ENCODE measurements at regions not wholly inside any gene's neighbourhood (a gene's known extent, or its start where the extent isn't known, plus 50 kb on each side); places are given as distances from the start of the nearest gene placed in this dataset.
A peak's percentile ranks its signal among the peaks of the same experiment; 100 is the strongest.

DNA sequence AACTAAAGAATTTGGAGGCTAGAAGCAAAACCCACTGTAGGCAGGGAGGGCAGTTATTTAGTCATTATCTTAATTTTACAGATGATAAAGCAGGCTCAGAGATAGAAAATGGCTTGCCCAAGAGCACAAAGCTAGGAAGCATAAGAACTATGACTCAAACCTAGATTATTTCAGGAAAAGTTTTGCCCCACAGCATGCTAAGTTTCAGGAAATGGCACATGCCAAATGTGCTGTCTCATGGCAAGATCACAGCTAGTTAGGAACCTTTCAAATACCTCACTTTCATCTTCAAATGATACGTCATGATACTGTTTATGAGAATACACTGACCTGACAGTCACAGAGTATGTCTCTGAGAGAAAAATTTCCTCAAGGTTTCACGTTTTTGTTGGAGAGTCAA lies 78.5 kb upstream of the SPANXC start:
- H3K4me1 ChIP-seq (ENCODE audit: control insufficient read depth, extremely low read depth, insufficient read depth, low read length) = no peaks in the 10 kb centered on the region
- H3K4me3 ChIP-seq (replicated peaks in 1 of 3; ENCODE audit: insufficient read depth in 1 of 3, low read depth in 1 of 3, low read length in 3 of 3) = no peak overlapping the region
- H3K9me3 ChIP-seq (replicated peaks; ENCODE audit: control insufficient read depth, insufficient read depth, low read length) = no peaks in the 10 kb centered on the region
- H4K20me1 ChIP-seq (replicated peaks; ENCODE audit: control insufficient read depth, extremely low read depth, insufficient read depth, low read length) = no peaks in the 10 kb centered on the region
- H3K4me2 ChIP-seq (ENCODE audit: insufficient read depth, low read length) = no peak overlapping the region
- H3K27me3 ChIP-seq (ENCODE audit: control insufficient read depth in 2 of 2, insufficient read depth in 2 of 2, low read length in 2 of 2) = no peaks in the 10 kb centered on the region
- no peak overlapping the region for H2AFZ ChIP-seq (ENCODE audit: low read depth, low read length)
- no TSS peak for BruUV-seq (replicated peaks)
- FAIRE-seq = no peak
- intact Hi-C loops (cut with micrococcal nuclease) = no loop called here
- no peaks in the 10 kb centered on the region for H3K36me3 ChIP-seq (ENCODE audit: control insufficient read depth in 2 of 2, extremely low read depth in 1 of 2, insufficient read depth in 2 of 2, low read length in 2 of 2)
- no peak overlapping the region for H3K9ac ChIP-seq (replicated peaks; ENCODE audit: extremely low read depth, insufficient read depth, low read length)
- dilution Hi-C loops (cut with MboI; ENCODE audit: extremely low pct_ligation_motif_present, low sequenced_read_pairs) = no loop called here
- H3K79me2 ChIP-seq (ENCODE audit: control insufficient read depth, insufficient read depth, low read length) = no peaks in the 10 kb centered on the region
- peak; percentile 2 for DNase-seq (ENCODE audit: low read depth, low spot score)
- ChIA-PET POLR2A (no interaction called here), CTCF (no interaction called here)
- TF ChIP-seq, protein P1, sequence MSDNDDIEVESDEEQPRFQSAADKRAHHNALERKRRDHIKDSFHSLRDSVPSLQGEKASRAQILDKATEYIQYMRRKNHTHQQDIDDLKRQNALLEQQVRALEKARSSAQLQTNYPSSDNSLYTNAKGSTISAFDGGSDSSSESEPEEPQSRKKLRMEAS (IDR thresholded peaks at IDR 0.05; ENCODE audit: insufficient read depth, insufficient read length) = no peak
- TF ChIP-seq POLR2AphosphoS5 (IDR thresholded peaks at IDR 0.05; ENCODE audit: insufficient read depth, low read depth, low read length) = no peak
- no peak for TF ChIP-seq GATA2 (IDR thresholded peaks at IDR 0.05; ENCODE audit: insufficient read depth, insufficient read length, low read depth, low read length)
- no peak for TF ChIP-seq EZH2 (IDR thresholded peaks at IDR 0.05; ENCODE audit: borderline replicate concordance, low read depth, low read length, severe bottlenecking)
- H3K9me1 ChIP-seq (replicated peaks; ENCODE audit: control insufficient read depth, extremely low read depth, insufficient read depth, low read length) = no peaks in the 10 kb centered on the region
- H3K27ac ChIP-seq (ENCODE audit: insufficient read depth, low read depth, low read length) = no peak overlapping the region

DNA sequence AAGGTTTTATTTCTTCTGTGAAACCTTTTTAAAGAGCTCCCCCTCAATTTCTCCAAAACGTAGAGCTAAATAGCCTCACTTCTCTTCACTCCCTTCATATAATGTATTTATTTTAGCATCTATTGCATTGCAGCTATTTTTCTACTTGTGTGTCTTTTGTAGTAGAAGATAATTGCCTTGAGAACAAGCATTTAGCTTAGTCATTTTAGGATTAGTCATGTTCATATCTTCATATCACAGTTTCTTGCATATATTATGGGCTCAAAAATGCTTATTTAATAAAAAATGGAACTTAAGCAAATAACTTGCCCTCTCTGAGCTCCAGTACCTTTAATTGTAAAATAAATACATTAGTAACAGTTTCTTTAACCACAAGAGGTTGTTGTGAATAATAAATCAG lies 72.1 kb upstream of the SPANXC start:
- no peaks in the 10 kb centered on the region for H3K9me1 ChIP-seq (replicated peaks; ENCODE audit: control insufficient read depth, extremely low read depth, insufficient read depth, low read length)
- peak; percentile 6 for DNase-seq (ENCODE audit: low read depth, low spot score)
- H3K9me3 ChIP-seq (replicated peaks; ENCODE audit: control insufficient read depth, insufficient read depth, low read length) = no peaks in the 10 kb centered on the region
- no peak overlapping the region for H2AFZ ChIP-seq (ENCODE audit: low read depth, low read length)
- no peak overlapping the region for H3K9ac ChIP-seq (replicated peaks; ENCODE audit: extremely low read depth, insufficient read depth, low read length)
- BruUV-seq (replicated peaks) = no TSS peak
- H3K27ac ChIP-seq (ENCODE audit: insufficient read depth, low read depth, low read length) = no peak overlapping the region
- H4K20me1 ChIP-seq (replicated peaks; ENCODE audit: control insufficient read depth, extremely low read depth, insufficient read depth, low read length) = no peaks in the 10 kb centered on the region
- H3K4me2 ChIP-seq (ENCODE audit: insufficient read depth, low read length) = no peak overlapping the region
- no peak for FAIRE-seq
- CTCF ChIA-PET = interaction anchor here (1.0 kb wide), 1 partner anchor 9 kb away, joined by 4 read pairs; no protein-coding TSS in a partner anchor
- POLR2A ChIA-PET = interaction anchor here (0.7 kb wide), 1 partner anchor 19 kb away, joined by 5 read pairs; no protein-coding TSS in a partner anchor
- no peaks in the 10 kb centered on the region for H3K27me3 ChIP-seq (ENCODE audit: control insufficient read depth in 2 of 2, insufficient read depth in 2 of 2, low read length in 2 of 2)
- dilution Hi-C loops (cut with MboI; ENCODE audit: extremely low pct_ligation_motif_present, low sequenced_read_pairs) (no loop called here), intact Hi-C loops (cut with micrococcal nuclease) (no loop called here)
- no peaks in the 10 kb centered on the region for H3K36me3 ChIP-seq (ENCODE audit: control insufficient read depth in 2 of 2, extremely low read depth in 1 of 2, insufficient read depth in 2 of 2, low read length in 2 of 2)
- H3K4me1 ChIP-seq (ENCODE audit: control insufficient read depth, extremely low read depth, insufficient read depth, low read length) = no peaks in the 10 kb centered on the region
- TF ChIP-seq POLR2AphosphoS5 (IDR thresholded peaks at IDR 0.05; ENCODE audit: insufficient read depth, low read depth, low read length) (no peak), GATA2 (IDR thresholded peaks at IDR 0.05; ENCODE audit: insufficient read depth, insufficient read length, low read depth, low read length) (no peak), EZH2 (IDR thresholded peaks at IDR 0.05; ENCODE audit: borderline replicate concordance, low read depth, low read length, severe bottlenecking) (no peak), POLR2A (IDR thresholded peaks at IDR 0.05; ENCODE audit: low read depth, low read length) (no peak), MYC (IDR thresholded peaks at IDR 0.05; ENCODE audit: low read depth, low read length) (no peak), FOS (IDR thresholded peaks at IDR 0.05; ENCODE audit: borderline replicate concordance, insufficient read depth, low read length) (no peak), JUN (IDR thresholded peaks at IDR 0.05; ENCODE audit: borderline replicate concordance, insufficient read depth, insufficient read length, low read depth) (no peak)
- TF ChIP-seq, protein P1 (IDR thresholded peaks at IDR 0.05; ENCODE audit: insufficient read depth, insufficient read length) = no peak
- TF ChIP-seq, protein P2, sequence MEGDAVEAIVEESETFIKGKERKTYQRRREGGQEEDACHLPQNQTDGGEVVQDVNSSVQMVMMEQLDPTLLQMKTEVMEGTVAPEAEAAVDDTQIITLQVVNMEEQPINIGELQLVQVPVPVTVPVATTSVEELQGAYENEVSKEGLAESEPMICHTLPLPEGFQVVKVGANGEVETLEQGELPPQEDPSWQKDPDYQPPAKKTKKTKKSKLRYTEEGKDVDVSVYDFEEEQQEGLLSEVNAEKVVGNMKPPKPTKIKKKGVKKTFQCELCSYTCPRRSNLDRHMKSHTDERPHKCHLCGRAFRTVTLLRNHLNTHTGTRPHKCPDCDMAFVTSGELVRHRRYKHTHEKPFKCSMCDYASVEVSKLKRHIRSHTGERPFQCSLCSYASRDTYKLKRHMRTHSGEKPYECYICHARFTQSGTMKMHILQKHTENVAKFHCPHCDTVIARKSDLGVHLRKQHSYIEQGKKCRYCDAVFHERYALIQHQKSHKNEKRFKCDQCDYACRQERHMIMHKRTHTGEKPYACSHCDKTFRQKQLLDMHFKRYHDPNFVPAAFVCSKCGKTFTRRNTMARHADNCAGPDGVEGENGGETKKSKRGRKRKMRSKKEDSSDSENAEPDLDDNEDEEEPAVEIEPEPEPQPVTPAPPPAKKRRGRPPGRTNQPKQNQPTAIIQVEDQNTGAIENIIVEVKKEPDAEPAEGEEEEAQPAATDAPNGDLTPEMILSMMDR (IDR thresholded peaks at IDR 0.05; ENCODE audit: extremely low read depth in 1 of 2, insufficient read depth in 1 of 2, low read depth in 1 of 2, low read length in 2 of 2) = no peak
- no peaks in the 10 kb centered on the region for H3K79me2 ChIP-seq (ENCODE audit: control insufficient read depth, insufficient read depth, low read length)
- H3K4me3 ChIP-seq (replicated peaks in 1 of 3; ENCODE audit: insufficient read depth in 1 of 3, low read depth in 1 of 3, low read length in 3 of 3) = no peak overlapping the region

All from endothelial cell of umbilical vein (primary cell).